ENCODE measurements at regions not wholly inside any gene's neighbourhood (a gene's known extent, or its start where the extent isn't known, plus 50 kb on each side); places are given as distances from the start of the nearest gene placed in this dataset.
"Not testable (repeated sequence)": the region's sequence is repeated elsewhere in the genome, so short reads cannot be mapped to it uniquely, and the experiment has no call there.

DNA sequence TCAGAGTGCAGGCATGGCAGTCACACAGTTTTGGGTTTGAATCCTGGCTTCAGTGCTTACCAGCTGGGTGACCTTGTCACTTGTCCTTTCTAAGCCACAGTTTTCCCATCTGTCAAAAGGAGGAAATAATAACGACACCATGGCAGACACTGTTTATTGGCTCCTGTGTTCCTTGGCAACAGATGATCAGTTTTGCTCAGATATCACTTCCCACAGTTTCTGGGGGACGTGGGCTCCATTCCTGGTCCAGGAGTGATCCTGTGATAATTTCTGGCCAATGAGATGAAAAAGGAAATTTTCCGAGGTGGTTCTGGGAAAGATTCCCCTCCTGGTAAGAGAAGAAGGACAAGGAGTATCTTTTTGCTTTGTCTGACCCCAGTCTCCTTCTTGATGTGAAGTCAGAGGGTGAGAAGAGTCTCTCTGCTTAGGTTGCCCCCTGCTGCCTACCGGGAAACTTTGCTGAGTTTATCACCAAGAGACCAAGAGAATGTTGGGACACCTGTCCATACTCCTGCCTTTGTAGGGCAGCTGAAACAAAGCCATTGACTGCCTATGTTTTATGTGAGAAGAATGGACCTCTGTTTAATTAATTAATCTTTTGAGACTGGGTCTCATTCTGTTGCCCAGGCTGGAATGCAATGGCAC lies 178.9 kb upstream of the NRXN3 start:
- TF ChIP-seq, protein P1, sequence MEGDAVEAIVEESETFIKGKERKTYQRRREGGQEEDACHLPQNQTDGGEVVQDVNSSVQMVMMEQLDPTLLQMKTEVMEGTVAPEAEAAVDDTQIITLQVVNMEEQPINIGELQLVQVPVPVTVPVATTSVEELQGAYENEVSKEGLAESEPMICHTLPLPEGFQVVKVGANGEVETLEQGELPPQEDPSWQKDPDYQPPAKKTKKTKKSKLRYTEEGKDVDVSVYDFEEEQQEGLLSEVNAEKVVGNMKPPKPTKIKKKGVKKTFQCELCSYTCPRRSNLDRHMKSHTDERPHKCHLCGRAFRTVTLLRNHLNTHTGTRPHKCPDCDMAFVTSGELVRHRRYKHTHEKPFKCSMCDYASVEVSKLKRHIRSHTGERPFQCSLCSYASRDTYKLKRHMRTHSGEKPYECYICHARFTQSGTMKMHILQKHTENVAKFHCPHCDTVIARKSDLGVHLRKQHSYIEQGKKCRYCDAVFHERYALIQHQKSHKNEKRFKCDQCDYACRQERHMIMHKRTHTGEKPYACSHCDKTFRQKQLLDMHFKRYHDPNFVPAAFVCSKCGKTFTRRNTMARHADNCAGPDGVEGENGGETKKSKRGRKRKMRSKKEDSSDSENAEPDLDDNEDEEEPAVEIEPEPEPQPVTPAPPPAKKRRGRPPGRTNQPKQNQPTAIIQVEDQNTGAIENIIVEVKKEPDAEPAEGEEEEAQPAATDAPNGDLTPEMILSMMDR (conservative IDR thresholded peaks at IDR 0.05; ENCODE audit: low read depth), result no peak
- no peak overlapping the region for H3K27ac ChIP-seq
- POLR2A ChIA-PET (ENCODE audit: low non-redundant PET), result no interaction called here
- no peak for DNase-seq (ENCODE audit: low spot score)
- CTCF ChIA-PET, result no interaction called here

- CTCF ChIA-PET, result no interaction called here
- TF ChIP-seq, protein P1 (conservative IDR thresholded peaks at IDR 0.05; ENCODE audit: low read depth), result no peak
- peak; percentile 87 for DNase-seq (ENCODE audit: low spot score)
- no peak overlapping the region for H3K27ac ChIP-seq
- POLR2A ChIA-PET (ENCODE audit: low non-redundant PET), result no interaction called here
Measured at GRCh38 chr14:78005325-78005724, 164.8 kb upstream of the NRXN3 start.

DNA sequence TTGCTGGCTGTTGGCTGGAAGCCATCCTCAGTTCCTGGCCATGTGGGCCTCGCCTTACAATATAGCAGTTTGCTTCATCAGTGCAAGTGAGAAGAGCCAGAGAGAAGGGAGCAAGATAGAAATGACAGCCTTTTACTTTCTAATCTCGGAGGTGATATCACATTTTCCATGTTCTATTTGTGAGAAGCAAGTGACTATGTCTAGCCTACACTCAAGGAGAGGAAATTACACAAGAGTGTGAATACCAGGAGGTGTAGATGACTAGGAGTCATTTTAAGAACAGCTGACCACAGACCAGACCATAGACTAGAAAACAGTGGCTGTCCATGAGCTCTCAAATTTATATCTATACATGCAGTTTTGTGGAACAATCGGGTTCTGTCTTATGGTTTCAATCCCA lies 163.0 kb upstream of the NRXN3 start:
- DNase-seq (ENCODE audit: low spot score), result no peak
- H3K27ac ChIP-seq, result no peak overlapping the region
- ChIA-PET CTCF (no interaction called here), POLR2A (ENCODE audit: low non-redundant PET) (no interaction called here)
- TF ChIP-seq, protein P1 (conservative IDR thresholded peaks at IDR 0.05; ENCODE audit: low read depth), result no peak

- CTCF ChIA-PET, result interaction anchor here (0.6 kb wide), 1 partner anchor 887 kb away, joined by 3 read pairs; no protein-coding TSS in a partner anchor
- TF ChIP-seq, protein P1 (conservative IDR thresholded peaks at IDR 0.05; ENCODE audit: low read depth), result no peak
- peak; percentile 81 for DNase-seq (ENCODE audit: low spot score)
- POLR2A ChIA-PET (ENCODE audit: low non-redundant PET), result no interaction called here
- H3K27ac ChIP-seq, result no peak overlapping the region
Measured at GRCh38 chr14:78010688-78011087, 159.5 kb upstream of the NRXN3 start.

- POLR2A ChIA-PET (ENCODE audit: low non-redundant PET), result not testable (repeated sequence)
Measured at GRCh38 chr14:78013911-78014310, 156.3 kb upstream of the NRXN3 start.

GRCh38 chr14:78016532-78016931 lies 153.6 kb upstream of the NRXN3 start:
- TF ChIP-seq, protein P1 (conservative IDR thresholded peaks at IDR 0.05; ENCODE audit: low read depth), result no peak
- CTCF ChIA-PET, result interaction anchor here (0.6 kb wide), 1 partner anchor 146 kb away, joined by 4 read pairs; no protein-coding TSS in a partner anchor
- no peak overlapping the region for H3K27ac ChIP-seq
- POLR2A ChIA-PET (ENCODE audit: low non-redundant PET), result no interaction called here
- DNase-seq (ENCODE audit: low spot score), result no peak

More at GRCh38 chr14:78013911-78014310, 156.3 kb upstream of the NRXN3 start:
- H3K27ac ChIP-seq; CTCF ChIA-PET; DNase-seq (ENCODE audit: low spot score): not testable (repeated sequence)

- DNase-seq (ENCODE audit: low spot score), result no peak
- H3K27ac ChIP-seq, result no peak overlapping the region
- CTCF ChIA-PET, result interaction anchor here (0.6 kb wide), 1 partner anchor 548 kb away, joined by 4 read pairs; no protein-coding TSS in a partner anchor
- POLR2A ChIA-PET (ENCODE audit: low non-redundant PET), result no interaction called here
- TF ChIP-seq, protein P1 (conservative IDR thresholded peaks at IDR 0.05; ENCODE audit: low read depth), result no peak
Measured at GRCh38 chr14:78018283-78018682, 151.9 kb upstream of the NRXN3 start.
